DOHH2 (cell line): ENCODE measurements at regions not wholly inside any gene's neighbourhood (a gene's known extent, or its start where the extent isn't known, plus 50 kb on each side); places are given as distances from the start of the nearest gene placed in this dataset.

Source experiments
- H3F3A ChIP-seq: fragments of 200-600 bp; sonication (generic), shearing (Covaris generic); 2 replicates; pipeline ENCODE4 v1.6.0; 2016; ENCODE audit warnings: antibody characterized with exemption, mild to moderate bottlenecking; ENCODE audit not compliant: control insufficient read depth, insufficient read depth
- H3K27ac ChIP-seq: fragments of 200-600 bp; sonication (generic); 2 replicates; pipeline ENCODE4 v1.5.1; 2014; ENCODE audit warnings: low read depth, mild to moderate bottlenecking, low read length, moderate library complexity
- H3K27me3 ChIP-seq: fragments of 200-600 bp; sonication (generic); 2 replicates; pipeline ENCODE4 v1.6.1; 2014; ENCODE audit warnings: mild to moderate bottlenecking, low read length, mixed read lengths; ENCODE audit not compliant: control insufficient read depth
- H3K36me3 ChIP-seq: fragments of 200-600 bp; sonication (generic); 2 replicates; pipeline ENCODE4 v1.6.1; 2014; ENCODE audit warnings: mild to moderate bottlenecking, low read length, moderate library complexity, mixed read lengths; ENCODE audit not compliant: control insufficient read depth
- H3K4me1 ChIP-seq: fragments of 200-600 bp; sonication (generic); 2 replicates; pipeline ENCODE4 v1.6.1; 2014; ENCODE audit warnings: mild to moderate bottlenecking, low read length, mixed read lengths; ENCODE audit not compliant: control insufficient read depth
- H3K4me2 ChIP-seq: fragments of 200-600 bp; sonication (generic); 2 replicates; pipeline ENCODE4 v1.6.0; 2014; ENCODE audit warnings: mild to moderate bottlenecking, low read length, moderate library complexity
- H3K4me3 ChIP-seq: fragments of 200-600 bp; sonication (generic); 2 replicates; pipeline ENCODE4 v1.5.1; 2014; ENCODE audit warnings: mild to moderate bottlenecking, low read length, mixed read lengths
- H3K79me2 ChIP-seq: fragments of 200-600 bp; sonication (generic); 2 replicates; pipeline ENCODE4 v1.6.1; 2014; ENCODE audit warnings: mild to moderate bottlenecking, low read length, mixed read lengths; ENCODE audit not compliant: control insufficient read depth
- H3K9me2 ChIP-seq: fragments of 200-600 bp; sonication (generic); replicated peaks from 2 replicates; pipeline ENCODE4 v1.6.1; 2014; ENCODE audit warnings: mild to moderate bottlenecking, low read length, mixed read lengths; ENCODE audit not compliant: control insufficient read depth
- H3K9me3 ChIP-seq: fragments of 200-600 bp; sonication (generic); 2 replicates; pipeline ENCODE4 v1.6.1; 2014; ENCODE audit warnings: antibody characterized with exemption, low read length, mixed read lengths; ENCODE audit not compliant: control insufficient read depth, insufficient read depth
- H4K20me1 ChIP-seq: fragments of 200-600 bp; sonication (generic); 2 replicates; pipeline ENCODE4 v1.6.0; 2014; ENCODE audit warnings: low read depth, mild to moderate bottlenecking, antibody characterized with exemption, low read length, moderate library complexity; ENCODE audit not compliant: control insufficient read depth, insufficient read depth
- EZH2phosphoT487 ChIP-seq: fragments of 200-600 bp; sonication (generic); IDR thresholded peaks from 2 replicates; pipeline ENCODE4 v1.6.1; 2017; ENCODE audit warnings: borderline replicate concordance, mild to moderate bottlenecking, antibody characterized with exemption, low read length, moderate library complexity, mixed read lengths
- TF ChIP-seq, protein P1 (sequence below): fragments of 200-600 bp; sonication (generic); IDR thresholded peaks from one replicate; pipeline ENCODE4 v1.5.1; 2014; ENCODE audit warnings: antibody characterized with exemption, mild to moderate bottlenecking, low read depth, low read length; ENCODE audit not compliant: poor library complexity, severe bottlenecking

DNA sequence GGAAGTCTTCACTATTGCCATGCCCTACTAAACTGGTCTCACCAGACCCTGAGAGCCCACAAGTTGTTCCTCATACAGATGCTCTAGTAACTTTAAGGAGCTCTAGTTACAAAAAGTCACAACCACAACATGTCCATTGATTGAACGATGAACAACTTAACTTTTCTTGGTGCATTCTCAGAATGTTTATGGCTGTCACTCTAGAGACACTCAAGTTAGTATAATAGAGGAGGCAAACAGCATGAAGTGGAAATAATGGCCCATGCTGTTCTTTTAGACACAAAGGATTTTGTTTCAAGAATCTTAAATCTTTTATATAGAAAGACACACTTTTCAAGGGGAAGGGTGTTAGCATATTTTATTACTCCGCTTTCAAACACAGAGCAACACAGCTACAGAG, 934.4 kb downstream of the HACE1 start:
- no peaks in the 10 kb centered on the region for H3F3A ChIP-seq
- TF ChIP-seq, protein P1, sequence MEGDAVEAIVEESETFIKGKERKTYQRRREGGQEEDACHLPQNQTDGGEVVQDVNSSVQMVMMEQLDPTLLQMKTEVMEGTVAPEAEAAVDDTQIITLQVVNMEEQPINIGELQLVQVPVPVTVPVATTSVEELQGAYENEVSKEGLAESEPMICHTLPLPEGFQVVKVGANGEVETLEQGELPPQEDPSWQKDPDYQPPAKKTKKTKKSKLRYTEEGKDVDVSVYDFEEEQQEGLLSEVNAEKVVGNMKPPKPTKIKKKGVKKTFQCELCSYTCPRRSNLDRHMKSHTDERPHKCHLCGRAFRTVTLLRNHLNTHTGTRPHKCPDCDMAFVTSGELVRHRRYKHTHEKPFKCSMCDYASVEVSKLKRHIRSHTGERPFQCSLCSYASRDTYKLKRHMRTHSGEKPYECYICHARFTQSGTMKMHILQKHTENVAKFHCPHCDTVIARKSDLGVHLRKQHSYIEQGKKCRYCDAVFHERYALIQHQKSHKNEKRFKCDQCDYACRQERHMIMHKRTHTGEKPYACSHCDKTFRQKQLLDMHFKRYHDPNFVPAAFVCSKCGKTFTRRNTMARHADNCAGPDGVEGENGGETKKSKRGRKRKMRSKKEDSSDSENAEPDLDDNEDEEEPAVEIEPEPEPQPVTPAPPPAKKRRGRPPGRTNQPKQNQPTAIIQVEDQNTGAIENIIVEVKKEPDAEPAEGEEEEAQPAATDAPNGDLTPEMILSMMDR = no peak
- no peak for TF ChIP-seq EZH2phosphoT487
- H3K36me3 ChIP-seq = no peaks in the 10 kb centered on the region
- no peak overlapping the region for H3K27ac ChIP-seq
- H3K4me1 ChIP-seq = no peaks in the 10 kb centered on the region
- H4K20me1 ChIP-seq = no peaks in the 10 kb centered on the region
- H3K9me2 ChIP-seq = no peaks in the 10 kb centered on the region
- no peaks in the 10 kb centered on the region for H3K9me3 ChIP-seq
- no peaks in the 10 kb centered on the region for H3K27me3 ChIP-seq
- no peak overlapping the region for H3K4me3 ChIP-seq
- H3K79me2 ChIP-seq = no peaks in the 10 kb centered on the region
- no peak overlapping the region for H3K4me2 ChIP-seq

DNA sequence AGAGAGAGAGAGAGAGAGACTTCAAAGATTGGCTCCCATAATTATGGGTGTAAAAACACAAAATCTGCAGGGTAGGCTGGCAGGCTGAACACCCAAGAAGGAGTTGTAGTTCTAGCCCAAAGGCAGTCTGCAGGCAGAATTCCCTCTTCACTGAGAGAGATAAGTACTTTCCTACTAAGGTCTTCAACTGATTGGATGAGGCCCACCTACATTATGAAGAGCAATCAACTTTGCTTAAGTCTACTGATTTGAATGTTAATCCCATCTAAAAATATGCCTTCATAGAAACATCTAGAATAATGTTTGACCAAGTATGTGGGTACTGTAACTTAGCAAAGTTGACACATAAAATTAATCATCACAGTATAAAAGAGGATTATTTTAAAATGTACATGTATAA, 949.7 kb downstream of the HACE1 start:
- Histone ChIP-seq H3K4me2 (no peak overlapping the region), H3K9me2 (no peaks in the 10 kb centered on the region), H3K27me3 (no peaks in the 10 kb centered on the region), H3K4me3 (no peak overlapping the region), H3K27ac (no peak overlapping the region), H3F3A (no peaks in the 10 kb centered on the region), H3K9me3 (no peaks in the 10 kb centered on the region), H3K79me2 (no peaks in the 10 kb centered on the region), H3K4me1 (no peaks in the 10 kb centered on the region), H3K36me3 (no peaks in the 10 kb centered on the region), H4K20me1 (no peaks in the 10 kb centered on the region)
- TF ChIP-seq, protein P1 = no peak
- TF ChIP-seq EZH2phosphoT487 = no peak

DNA sequence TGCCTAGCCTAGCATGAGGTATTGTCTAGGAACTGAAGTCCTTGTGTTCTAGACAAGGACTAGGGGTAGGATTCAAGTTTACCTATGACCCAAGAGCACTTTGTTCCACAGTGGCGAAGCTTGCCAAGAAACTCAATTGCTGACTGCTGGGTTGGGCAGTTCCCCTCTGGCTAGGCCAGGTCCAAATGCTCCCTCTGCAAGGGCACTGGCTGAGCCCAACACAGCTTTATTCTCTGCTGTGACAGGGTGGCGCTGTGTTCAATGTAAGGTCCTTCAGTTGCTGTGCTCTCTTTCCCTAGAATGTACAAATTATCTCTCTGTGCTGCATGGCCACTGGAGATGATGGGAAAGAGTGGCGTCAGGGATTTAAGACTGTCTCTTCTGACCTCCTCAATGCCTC, 950.8 kb downstream of the HACE1 start:
- Histone ChIP-seq H3F3A (no peaks in the 10 kb centered on the region), H3K4me2 (no peak overlapping the region), H3K27me3 (no peaks in the 10 kb centered on the region), H3K27ac (no peak overlapping the region), H3K9me2 (no peaks in the 10 kb centered on the region), H3K9me3 (no peaks in the 10 kb centered on the region), H4K20me1 (no peaks in the 10 kb centered on the region), H3K4me1 (no peaks in the 10 kb centered on the region), H3K4me3 (no peak overlapping the region), H3K36me3 (no peaks in the 10 kb centered on the region), H3K79me2 (no peaks in the 10 kb centered on the region)
- TF ChIP-seq EZH2phosphoT487 = no peak
- TF ChIP-seq, protein P1 = no peak

DNA sequence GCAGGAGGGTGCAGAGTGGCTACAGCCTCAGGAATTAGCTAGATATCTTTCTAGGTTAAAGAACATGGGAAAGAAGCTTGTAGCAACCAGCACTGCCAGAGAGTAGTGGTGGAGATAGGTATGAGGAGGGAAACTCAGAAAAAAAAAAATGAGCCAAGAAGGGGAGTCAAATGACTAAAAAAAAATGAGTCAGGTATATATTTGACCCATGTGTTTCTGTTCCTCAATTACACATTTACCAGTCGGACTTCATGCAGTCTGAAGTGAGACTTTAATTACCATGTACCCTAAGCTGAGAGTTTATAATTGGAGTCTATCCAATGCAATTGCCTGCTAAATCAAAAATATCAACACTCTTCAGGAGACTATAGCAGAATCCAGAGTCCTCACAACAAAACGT, 964.6 kb downstream of the HACE1 start:
- H3F3A ChIP-seq = no peaks in the 10 kb centered on the region
- no peaks in the 10 kb centered on the region for H3K36me3 ChIP-seq
- H3K9me2 ChIP-seq = no peaks in the 10 kb centered on the region
- no peaks in the 10 kb centered on the region for H4K20me1 ChIP-seq
- H3K4me3 ChIP-seq = no peak overlapping the region
- no peak overlapping the region for H3K4me2 ChIP-seq
- H3K79me2 ChIP-seq = no peaks in the 10 kb centered on the region
- H3K27me3 ChIP-seq = no peaks in the 10 kb centered on the region
- H3K9me3 ChIP-seq = no peaks in the 10 kb centered on the region
- H3K4me1 ChIP-seq = no peaks in the 10 kb centered on the region
- no peak overlapping the region for H3K27ac ChIP-seq
- no peak for TF ChIP-seq EZH2phosphoT487
- TF ChIP-seq, protein P1 = no peak
